Right renal pelvis (tissue), 4 donors: ENCODE measurements at regions not wholly inside any gene's neighbourhood (a gene's known extent, or its start where the extent isn't known, plus 50 kb on each side); places are given as distances from the start of the nearest gene placed in this dataset.
"Not testable (repeated sequence)": the region's sequence is repeated elsewhere in the genome, so short reads cannot be mapped to it uniquely, and the experiment has no call there.

ENCODE experiments used
- DNase-seq, 4 donors: peaks; one replicate each; pipeline ENCODE4 v3.0.0-alpha.2; 2013; ENCODE audit warnings: low read depth in 4 of 4, low spot score in 3 of 4, missing footprints in 1 of 4

DNA sequence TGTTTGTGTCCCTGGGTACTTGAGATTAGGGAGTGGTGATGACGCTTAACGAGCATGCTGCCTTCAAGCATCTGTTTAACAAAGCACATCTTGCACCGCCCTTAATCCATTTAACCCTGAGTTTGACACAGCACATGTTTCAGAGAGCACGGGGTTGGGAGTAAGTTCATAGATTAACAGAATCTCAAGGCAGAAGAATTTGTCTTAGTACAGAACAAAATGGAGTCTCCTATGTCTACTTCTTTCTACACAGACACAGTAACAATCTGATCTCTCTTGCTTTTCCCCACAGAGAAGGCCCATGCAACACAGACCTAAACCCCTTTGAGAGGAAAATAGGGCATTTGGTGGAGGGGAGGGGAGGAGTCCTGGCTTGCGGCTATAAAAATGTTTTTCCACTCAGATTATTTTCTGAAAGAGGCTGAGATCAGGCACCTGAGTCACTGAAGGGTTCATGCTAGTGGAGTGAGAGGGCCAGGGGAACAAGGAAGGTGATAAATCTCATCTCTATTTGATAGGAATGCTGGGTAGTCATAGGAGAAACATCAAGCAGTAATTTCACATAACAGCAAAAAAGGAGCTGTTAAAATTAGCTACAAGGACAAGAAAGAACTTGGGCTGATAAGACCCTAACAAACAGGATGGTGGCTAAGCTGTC is 136.9 kb downstream of the OR2B2 start:
- DNase-seq: not testable (repeated sequence)

DNA sequence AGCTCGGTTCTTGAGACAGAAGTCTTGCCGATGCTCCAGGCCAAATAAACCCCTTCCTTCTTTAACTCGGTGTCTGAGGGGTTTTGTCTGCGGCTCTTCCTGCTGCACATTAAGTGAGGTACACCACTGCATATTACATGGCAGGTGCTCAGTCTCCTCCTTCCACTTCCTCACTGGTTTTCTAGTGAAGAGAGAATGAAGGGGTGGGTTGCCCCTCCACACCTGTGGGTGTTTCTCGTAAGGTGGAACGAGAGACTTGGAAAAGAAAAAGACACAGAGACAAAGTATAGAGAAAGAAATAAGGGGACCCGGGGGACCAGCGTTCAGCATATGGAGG is 138.0 kb downstream of the OR2B2 start:
- DNase-seq: not testable (repeated sequence)

DNA sequence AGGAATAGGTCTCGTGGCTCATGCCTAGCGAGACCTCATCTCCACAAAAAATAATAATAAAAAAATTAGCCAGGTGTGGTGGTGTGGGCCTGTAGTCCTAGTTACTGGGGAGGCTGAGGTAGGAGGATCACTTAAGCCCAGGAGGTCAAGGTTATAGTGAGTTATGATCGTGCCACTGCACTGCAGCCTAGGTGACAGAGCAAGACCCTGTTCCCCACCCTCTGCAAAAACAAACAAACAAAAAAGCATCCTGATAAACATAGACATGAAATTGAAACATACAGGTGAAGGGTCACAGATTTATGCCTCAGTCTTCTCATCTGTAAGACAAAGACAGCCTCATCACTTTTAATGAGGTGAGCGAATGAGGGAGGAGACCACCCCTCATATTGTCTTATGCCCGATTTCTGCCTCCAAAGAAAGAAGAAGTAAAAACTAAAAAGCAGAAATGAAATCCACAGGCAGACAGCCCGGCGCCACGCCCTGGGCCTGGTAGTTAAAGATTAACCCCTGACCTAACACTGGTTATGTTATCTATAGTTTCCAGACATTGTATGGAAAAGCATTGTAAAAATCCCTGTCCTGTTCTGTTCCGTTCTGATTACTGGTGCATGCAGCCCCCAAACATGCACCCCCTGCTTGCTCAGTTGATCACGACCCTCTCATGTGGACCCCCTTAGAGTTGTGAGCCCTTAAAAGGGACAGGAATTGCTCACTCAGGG is 138.5 kb downstream of the OR2B2 start:
- not testable (repeated sequence) for DNase-seq

DNA sequence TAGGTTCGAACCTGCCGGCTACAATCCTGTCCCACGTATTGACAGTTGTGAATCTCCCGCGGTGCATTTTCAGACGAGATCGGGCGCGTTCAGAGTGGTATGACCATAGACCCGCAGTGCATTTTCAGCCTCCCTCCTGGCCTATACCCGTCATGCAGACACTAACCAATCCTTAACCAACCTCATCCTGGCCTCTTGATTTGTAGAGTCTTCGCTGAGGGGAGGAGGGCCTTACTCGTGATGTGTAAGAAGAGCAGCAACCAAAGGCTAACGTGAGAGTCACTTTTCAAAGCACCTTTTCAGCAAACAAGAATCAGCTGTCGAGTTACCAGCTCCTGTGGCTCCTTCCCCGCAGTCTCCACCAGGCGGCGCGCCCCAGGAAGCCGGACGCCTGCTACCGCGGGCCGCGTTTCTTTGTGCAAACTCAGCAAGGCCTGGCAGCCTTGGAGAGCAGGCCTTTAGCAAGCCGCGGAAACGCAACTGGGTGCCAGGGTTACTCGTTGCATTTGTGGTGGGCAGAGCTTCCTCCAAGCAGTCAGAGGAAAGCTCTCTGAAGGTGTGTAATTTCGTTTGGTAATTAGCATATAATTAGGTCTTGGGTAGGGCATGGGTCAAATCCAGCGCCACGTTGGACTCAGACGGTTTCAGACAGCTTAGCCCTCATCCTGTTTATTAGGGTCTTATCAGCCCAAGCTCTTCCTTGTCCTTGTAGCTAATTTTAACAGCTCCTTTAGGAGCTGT is 139.8 kb downstream of the OR2B2 start:
- DNase-seq: peak in 3 of 4 donors; percentile 73 to 81 (median 74)

DNA sequence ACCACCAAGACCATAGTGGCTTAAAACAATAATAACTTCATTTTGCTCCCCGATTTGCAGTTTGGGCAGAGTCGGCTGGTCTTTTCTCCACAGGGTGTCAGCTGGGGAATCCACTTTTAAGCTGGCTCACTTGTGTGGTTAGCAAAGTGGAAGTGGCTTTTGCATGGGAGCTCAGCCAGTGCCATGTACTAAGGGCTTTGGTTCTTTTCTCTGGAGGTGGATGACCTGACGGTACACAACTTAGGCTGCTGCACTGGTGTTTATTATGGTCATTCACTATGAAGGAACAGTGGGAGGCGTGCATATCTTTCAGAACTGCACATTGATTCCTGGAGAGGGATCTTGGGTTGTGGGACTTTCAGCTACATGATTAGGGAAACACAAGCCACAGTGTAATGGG is 141.0 kb downstream of the OR2B2 start:
- no peak for DNase-seq

DNA sequence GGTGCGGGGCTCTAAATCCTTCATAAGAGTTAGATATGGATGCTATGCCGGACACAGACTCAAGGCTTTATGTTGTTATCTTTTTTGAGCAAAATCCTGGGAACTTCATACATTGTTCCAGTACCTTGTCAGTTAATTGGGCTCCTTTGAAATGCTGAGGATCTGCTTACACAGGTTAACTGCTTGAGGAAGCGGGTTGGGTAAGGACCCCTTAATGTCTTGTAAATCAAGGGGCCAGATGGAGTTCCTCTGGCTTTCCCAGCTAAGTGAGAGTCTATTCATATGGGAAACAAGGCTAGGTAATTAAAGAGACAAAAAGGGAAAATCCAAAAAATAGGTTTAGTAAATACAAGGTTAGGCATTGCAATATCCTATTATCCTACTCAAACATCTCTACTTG is 141.5 kb downstream of the OR2B2 start:
- no peak for DNase-seq

DNA sequence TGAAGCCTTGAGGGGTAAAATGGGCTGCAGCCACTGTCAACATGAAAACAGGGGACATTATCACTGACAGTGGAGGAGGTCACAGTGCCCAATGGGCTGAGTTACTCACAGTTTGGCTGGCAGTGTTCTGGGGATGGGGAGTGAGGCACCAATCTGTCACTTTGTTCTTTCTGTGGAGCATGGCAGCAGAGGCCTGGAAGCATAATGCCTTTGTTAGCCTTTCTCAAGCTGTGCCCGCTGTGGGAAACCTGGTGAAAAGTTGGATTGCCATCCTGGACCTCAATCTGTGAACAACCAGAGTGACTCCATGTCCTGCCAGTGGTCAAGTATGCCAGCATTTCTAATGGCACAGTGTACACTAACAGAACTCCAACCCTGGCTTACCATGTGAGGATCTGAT is 143.6 kb downstream of the OR2B2 start:
- no peak for DNase-seq

DNA sequence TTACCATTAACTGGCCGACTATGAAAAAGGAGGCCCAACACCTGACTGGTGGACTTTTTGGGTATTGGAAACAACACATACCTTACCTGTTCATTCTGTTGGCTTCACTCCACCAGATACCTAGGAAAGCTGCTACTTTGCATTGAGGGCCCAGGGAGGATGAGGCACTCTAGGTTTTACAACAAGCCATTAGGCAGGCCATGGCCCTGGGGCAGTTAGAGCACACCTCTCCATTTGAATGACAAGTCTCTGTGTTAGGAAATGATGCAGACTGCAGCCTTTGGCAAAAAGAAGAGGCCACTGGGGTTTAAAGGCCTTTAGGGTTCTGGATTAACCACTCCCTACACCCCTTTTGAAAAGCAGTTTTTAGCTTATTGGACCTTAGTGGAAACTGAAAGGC is 144.3 kb downstream of the OR2B2 start:
- DNase-seq: no peak

DNA sequence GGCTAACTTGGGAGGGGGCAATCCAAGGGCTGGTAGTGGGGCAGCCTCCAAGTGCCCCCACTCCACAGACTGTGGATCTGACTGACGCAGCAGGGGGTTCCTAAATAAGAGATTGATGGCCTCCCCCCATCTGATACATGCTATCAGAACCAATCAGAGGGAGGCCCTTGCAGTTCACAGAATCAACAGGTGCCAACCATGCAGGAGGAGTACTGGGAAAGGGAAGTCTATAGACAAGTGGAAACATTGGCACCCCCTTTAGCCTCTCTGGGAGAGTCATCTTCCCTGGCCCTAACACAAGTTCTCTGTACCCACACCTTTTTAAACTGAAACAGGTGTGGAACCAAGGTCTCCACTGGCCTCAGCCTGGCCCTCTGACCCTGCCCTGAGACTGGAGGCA is 145.8 kb downstream of the OR2B2 start:
- DNase-seq: no peak

DNA sequence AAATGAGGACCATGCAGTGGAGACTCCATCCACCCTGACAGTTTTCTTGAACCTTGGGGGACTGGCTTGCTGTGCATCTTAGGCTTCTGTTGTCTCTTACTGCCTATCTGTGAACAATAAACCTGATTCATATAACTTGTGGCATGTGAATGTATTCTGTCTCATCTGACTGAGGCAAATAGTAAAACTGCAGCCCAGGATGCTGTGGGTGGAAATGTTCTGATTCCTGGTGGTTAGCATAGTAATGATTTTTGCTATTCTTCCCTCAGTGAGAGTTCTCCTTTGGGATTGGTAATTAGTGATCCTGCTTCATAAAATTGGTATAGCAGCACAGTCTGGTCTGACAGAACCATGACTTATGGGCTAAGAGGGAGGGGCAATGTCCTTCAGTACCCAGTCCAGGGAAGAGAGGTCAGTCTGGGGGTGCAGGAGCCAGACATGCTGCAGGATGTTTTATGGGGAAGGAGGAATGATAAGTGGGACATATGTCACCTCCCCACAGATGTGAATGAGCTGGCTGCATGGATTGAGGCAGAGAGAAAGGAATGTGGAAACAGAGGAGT is 147.1 kb downstream of the OR2B2 start:
- no peak for DNase-seq

DNA sequence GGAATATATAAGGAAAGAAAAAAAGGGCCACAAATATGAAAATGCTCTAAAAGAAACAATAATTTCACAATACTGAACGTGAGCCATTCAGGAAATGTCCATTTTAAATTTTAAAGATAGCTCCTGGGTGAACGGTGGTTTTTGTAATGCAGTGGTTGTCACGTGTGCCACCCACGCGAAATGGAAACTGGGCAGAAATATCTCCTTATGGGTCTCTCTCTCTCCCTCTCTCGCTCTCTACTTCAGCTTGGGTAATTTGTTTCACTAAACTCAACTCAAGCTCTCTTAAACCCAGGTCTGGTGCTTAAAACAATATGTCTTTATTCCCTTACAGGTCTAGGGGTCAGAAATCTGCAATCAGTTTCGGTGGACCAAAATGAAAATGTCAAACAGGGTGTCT is 150.8 kb downstream of the OR2B2 start:
- no peak for DNase-seq

DNA sequence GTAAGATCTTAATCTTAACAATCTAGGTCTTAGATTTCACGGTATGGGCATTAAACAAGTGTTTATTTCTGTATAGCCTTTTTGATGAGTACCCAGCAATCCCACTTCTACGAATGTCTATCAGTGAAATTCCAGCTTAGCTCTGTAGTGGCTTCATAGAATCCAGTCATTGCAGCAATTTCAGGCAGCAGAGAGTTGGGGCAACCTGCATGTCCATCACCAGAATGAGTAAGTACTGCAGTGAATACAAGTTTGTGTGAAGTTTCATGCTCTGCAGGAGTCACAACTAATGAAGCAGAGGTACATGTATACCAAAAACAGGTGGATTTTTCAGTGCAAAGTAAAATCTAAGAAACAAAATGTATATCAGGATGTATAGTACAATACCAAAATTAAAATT is 151.7 kb downstream of the OR2B2 start:
- DNase-seq: no peak

DNA sequence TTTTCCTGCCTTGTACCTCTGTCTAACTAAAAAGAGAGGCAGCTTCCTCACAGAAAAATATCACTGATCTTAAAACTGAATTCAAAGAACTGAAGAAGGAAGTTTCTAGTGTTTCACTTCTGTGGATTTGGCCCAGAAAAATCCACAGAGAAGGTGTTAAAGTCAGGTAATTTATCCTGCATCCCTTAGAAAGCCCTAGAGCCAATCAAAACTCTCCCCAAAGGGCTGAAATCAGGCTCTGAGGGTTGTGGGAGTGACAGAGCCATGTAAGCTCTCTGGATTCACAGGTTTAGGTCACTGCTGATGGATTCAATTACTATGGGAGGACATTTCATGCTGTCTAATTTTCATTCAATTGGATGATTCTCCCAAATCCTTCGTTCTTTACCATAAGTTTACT is 152.3 kb downstream of the OR2B2 start:
- no peak for DNase-seq

DNA sequence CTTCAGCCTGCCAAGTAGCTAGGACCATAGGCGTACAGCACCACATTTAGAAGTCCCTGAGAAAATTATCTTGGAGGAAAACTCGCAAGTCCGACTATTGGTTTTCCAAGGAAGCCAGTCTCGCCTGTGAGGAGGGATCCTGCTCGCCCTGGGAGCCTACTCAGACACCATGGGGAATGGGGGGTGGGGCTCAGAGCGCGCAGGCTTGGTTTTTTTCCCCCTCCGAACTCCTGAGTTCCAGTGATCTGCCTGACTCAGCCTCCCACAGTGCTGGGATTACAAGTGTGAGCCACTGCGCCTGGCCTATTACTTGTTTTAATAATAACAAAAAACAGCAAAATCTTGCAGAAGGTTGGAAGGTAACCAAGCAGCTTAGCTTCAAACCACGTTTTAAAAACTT is 153.7 kb downstream of the OR2B2 start:
- no peak for DNase-seq

DNA sequence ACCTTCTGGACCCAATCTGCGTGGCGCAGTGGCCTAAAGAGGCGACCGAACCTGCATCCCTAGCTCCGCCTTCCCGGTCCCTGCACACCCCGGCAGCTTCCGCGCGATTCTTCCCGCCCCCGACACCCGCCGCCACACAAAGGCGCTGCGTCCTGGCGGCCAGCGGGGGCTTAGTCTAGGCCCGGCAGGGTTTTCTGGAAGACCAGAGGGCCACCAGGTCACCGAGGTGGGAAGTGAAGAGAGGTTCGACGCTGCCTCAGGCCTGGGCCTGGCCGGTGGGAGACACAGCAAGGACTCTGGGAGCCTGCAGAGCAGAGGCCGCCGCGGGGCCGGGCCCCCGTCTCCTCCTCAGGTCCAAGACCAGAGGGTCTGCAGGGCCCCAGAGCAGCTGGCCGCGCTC is 154.9 kb downstream of the OR2B2 start:
- DNase-seq: no peak

DNA sequence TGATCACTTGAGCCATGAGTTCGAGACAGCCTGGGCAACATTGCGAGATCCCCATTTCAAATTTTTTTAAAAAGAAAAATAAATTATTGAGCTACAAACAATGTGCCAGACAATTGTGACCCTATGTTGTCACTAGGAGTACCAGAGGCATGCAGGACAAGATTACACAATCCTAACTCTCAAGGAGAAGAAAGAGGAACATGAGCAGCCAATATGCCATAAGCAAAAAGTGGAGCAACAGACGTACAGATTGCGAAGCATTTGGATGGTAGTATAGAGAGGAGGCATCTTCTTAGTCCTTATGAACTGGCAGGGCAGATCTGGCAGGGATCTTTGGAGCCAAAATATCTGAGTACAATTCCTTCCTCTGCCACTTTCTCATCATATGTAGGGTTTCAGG is 156.4 kb downstream of the OR2B2 start:
- no peak for DNase-seq

DNA sequence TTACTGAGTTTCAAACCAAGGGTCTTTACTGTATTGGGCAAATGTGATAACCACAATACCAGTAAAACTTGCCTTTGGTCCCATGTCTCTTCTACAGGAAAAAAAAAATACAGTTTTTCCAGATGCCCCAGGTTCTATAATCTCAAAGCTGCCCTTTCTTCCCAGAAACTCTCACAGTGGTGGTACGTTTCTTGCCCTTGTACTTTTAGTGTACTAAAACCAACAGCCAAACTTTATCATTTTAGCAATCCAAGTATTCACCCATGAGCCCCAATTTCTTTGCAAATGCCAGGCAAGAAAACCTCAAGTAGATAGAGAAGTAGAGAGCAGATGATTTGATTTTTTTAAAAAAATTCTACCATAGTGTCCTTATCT is 157.8 kb downstream of the OR2B2 start:
- DNase-seq: no peak

DNA sequence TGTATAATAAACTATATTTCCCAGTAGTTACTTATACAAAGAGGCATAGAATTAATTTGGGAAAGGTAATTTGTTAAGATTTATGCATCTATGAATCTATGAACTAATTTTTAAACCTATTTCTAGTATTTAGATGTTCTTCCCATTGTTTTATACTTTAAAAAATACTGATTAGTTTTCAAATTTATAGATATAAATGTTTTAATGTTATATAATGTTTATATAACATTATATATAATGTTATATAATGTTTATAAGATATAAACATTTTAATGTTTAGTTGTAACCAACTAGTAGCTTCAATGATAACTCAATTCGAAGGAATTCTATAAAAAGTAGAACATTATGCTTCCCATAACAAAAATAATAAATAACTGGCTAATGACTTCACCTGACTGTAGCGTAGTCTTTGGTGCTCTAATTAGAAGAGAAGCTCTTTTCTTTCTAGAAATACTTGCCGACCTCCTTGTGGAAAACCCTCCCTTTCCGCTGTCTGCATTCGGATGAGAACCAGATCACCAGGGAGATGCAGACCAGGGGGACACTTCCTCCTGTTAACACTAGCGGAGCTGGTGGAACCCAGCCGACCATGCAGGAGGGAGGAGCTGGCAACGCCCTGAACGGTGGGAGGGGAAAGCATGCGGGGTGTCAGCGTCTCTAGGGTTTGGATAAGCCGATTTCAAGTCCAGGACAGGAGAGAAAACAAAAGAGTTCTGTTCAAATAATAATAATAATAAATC is 158.4 kb downstream of the OR2B2 start:
- DNase-seq: peak in 3 of 4 donors; percentile 41 to 56 (median 54)

DNA sequence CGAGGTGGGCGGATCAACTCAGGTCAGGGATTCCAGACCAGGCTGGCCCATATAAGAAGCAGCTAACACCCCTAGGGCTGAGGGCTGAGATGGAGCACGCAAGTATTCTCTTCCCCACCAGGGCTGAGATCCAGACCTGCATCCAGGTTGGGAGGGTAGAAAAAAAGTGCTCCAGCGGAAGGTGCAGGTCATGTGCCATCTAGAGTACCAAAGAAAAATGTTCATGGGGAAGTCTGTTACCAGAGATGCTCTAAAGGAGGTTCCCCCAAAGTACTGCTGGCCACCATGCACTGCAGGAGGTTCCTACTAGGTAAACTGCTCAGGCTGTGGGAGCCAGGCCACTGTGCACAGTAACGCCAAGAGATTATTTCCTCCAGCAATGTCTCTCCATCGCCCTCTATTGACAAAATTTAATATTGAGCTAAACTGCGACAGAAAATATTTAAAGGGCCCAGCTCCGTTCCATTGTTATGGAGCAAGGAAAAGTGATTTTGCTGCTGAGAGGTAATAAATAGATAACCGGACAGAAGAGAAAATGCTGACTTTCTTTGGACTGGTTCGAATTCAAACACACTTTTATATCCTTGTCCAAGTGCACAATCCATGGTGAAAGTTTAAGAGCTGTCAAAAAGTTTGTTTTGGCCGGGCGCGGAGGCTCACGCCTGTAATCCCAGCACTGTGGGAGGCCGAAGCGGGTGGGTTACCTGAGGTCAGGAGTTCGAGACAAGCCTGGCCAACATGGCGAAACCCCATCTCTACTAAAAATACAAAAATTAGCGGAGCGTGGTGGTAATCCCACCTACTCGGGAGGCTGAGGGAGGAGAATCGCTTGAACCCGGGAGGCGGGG is 159.9 kb downstream of the OR2B2 start:
- DNase-seq: peak; percentile 82 to 88 (median 84)

DNA sequence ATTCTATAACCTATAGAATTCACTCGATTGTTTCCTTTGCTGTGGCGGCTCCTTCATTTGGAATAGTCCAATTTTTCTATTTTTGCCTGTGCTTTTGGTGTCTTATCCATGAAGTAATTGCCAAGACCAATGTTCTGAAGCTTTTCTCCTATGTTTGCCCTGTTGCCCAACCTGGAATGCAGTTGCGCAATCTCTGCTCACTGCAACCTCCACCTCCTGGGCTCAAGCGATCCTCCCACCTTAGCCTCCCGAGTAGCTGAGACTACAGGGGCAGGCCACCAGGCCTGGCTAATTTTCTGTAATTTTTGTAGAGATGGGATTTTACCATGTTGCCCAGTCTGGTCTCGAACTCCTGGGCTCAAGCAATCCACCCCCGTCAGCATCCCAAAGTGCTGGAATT is 163.5 kb downstream of the OR2B2 start:
- no peak for DNase-seq
